HG03565 (cell line): ENCODE measurements at regions not wholly inside any gene's neighbourhood (a gene's known extent, or its start where the extent isn't known, plus 50 kb on each side); places are given as distances from the start of the nearest gene placed in this dataset.
"Not testable (repeated sequence)": the region's sequence is repeated elsewhere in the genome, so short reads cannot be mapped to it uniquely, and the experiment has no call there.

ENCODE experiments used
- ATAC-seq: cut with Tn5 transposase; IDR thresholded peaks from one replicate; pipeline ENCODE4 v1.9.1; 2021; ENCODE audit warnings: mild to moderate bottlenecking, moderate library complexity; ENCODE audit not compliant: unreplicated experiment

- ATAC-seq, result no peak
These were observed 367.4 kb downstream of the ZBBX start for GRCh38 chr3:167012691-167013090.

DNA sequence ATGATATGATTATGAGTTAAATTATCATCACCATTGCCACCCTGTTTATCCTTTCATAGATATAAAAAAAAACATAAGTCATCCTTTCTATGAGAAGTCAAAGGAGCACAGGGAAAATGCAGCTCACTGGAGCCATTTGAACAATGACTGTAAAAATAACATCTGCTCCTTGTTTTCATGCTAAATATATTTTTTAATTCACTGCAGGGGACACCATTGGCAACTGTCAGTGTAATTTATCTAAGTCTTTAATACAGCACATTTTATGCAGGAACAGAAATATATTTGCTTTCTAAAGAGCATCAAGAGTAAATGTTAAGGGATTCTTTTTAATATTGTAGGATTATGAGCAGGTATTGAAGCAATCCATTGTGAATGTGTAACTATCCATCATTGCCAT lies 371.3 kb downstream of the ZBBX start:
- ATAC-seq, result no peak

DNA sequence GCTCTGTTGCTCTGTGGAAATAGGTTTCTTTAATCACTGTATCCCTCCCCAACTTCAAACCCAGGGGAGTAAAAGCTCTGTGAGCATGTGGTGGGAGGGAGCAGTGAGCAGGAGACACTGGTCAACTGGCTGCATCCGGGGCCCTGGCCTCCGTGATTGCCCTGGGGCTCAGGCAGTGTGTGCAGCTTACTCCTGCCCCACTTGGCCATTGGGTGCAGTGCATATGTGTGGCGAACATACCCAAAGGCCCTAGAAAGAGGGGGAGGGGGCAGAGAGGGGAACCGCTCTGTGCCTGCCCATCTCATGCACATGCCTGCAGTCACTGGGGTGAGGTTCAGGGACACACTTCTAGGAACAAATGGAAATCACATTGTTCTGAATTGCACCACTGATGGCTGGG lies 378.7 kb downstream of the ZBBX start:
- no peak for ATAC-seq

DNA sequence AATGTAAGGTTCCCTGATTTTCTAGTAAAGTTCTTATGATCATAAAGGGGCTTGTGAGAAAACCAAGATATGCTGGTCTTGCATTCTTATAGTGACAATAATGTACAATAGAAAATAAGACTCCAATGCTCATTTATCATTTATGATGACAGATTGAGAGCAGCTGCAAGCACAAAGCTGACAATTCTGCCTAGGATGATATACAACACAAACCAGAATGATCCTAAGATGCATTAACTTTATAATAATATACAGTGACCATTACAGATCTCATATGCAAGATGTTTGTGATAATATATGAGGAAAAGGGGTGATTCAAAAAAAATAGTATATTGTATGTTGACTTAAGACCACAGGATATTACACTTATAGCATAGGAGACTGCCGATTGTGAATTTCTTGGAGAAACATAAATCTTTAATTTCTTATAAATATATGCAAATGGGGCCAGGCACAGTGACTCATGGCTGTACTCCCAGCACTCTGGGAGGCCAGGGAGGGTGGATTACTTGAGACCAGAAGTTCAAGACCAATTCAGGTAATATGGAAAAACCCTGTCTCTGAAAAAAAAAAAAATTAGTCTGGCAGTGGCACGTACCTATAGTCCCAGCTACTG lies 387.0 kb downstream of the ZBBX start:
- ATAC-seq, result no peak

- no peak for ATAC-seq
These were observed 394.1 kb downstream of the ZBBX start for GRCh38 chr3:166986000-166986399.

DNA sequence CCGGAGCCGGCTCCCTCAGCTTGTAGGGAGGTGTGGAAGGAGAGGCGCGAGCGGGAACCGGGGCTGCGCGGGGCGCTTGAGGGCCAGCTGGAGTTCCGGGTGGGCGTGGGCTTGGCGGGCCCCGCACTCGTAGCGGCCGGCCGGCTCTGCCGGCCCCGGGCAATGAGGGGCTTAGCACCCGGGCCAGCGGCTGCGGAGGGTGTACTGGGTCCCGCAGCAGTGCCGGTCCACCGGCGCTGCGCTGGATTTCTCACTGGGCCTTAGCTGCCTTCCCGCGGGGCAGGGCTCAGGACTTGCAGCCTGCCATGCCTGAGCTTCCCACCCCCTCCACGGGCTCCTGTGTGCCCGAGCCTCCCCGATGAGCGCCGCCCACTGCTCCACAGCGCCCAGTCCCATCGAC lies 404.3 kb downstream of the ZBBX start:
- not testable (repeated sequence) for ATAC-seq

DNA sequence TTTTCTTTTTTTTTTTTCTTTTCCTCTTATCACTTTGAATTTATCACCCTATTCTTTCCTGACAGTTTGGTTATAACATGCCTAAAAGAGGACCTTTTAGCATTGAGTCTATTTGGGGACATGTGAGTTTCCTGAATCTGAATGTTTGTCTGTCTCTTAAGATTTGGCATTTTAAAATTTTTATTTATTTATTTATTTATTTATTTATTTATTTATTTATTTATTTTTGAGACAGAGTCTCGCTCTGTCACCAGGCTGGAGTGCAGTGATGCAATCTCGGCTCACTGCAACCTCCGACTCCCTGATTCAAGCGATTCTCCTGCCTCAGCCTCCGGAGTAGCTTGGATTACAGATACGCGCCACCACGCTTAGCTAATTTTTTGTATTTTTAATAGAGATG lies 412.4 kb downstream of the ZBBX start:
- not testable (repeated sequence) for ATAC-seq

DNA sequence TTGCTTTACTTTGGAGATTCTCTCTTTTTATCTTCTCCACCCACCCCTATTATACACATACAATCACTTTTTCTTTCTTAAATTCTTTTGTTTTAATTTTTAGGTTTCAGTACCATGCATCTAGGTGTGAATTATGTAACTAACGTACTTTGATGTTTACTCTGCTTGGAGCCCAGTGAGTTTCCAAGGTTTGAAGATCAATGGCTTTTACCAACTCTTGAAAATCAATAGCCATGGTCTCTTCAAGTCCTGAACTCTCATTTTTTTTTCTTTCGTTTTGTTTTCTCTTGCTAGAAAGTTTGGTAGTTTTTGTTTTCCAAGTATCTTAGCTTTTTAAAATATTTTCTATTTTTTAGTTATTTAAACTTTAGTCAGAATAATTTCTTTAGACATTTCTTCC lies 417.2 kb downstream of the ZBBX start:
- ATAC-seq, result no peak

- no peak for ATAC-seq
These were observed 423.0 kb downstream of the ZBBX start for GRCh38 chr3:166957121-166957520.

GRCh38 chr3:166955201-166955939 lies 424.7 kb downstream of the ZBBX start:
- ATAC-seq, result no peak

- no peak for ATAC-seq
These were observed 445.2 kb downstream of the ZBBX start for GRCh38 chr3:166934879-166935278.

DNA sequence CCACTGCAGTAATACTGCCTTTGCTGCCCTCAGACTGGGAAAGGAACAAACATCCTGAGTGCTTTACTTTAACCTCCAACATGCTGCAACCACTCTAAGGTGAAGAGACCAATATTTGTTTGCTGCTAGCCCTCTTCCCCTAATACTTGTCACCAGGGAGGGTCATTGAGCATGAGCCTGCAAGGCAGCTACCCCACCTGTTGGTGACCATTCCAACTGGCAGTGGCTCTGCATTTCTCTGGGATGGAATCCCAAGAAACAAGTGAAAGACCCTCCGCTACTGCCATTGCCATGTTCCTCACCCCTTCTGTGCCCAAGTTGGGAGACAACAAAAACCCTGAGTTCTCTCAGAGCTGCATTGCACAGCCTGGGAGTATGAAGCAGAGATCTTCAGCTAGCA lies 462.7 kb downstream of the ZBBX start:
- ATAC-seq, result no peak

DNA sequence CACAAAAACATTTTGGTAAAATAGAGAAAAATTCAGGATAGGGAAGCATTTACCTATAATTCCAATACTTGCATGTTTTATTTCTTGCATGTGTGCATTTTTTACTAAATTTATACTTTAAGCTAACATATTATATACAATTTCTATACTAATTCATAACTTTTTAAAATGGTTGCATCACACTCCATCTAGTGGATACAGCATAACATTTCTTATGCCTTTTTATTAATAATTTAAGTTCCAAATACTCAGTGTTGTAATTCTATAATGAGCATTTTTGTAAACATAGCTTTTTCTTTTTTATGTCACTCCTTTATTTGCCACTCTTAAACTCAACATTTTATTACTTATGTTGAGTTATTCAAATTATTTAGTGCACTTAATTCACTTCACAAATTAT lies 477.7 kb downstream of the ZBBX start:
- no peak for ATAC-seq

DNA sequence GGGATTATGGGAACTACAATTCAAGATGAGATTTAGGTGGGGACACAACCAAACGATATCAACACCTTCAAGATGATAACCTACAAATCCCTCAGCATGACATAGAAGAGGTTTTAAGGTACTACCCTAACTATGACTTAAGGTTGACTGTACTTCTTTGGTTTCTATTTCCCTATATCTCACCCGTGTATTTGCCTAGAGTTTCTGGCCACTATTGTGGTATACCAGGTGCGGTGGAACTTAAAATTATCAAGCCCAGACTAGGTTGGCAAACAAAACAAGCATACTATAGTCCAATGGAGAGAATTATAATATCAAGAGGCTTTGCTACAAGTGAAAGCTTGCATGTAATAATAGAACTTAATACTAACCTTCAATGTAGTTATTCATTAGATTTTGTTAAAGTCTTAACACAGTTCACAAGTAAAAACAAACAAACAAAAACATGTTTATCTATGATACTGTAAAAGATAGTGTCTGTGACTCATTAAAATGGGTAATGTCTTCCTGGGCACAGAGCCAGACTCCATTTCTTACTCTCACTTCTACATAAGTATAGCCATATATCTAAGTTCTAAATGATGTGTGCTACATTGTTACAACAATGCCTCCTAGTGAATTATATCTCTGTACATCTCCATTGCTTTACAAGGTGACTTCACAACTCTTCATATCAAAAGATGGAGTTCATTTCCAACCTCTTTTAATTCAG lies 479.1 kb downstream of the ZBBX start:
- no peak for ATAC-seq

- no peak for ATAC-seq
These were observed 482.3 kb downstream of the ZBBX start for GRCh38 chr3:166897811-166898210.

DNA sequence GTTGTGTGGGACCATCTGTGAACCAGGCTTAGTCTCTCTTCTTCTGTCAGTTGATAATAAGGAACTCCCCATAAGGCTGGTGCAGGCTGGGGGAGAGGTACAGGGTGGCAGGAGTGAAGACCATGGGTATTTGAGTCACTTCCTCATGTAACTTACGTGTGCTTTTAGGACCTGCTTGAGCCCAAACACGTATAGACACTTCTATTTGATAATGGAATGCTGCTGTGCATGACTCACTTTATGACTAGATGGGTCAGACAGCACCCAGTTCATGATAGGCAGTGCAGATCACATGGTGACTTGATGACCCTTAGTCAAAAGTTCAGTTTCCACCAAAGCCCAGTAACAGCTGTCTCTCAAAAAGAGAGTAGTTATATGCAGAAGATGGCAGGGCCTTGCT lies 490.9 kb downstream of the ZBBX start:
- ATAC-seq, result no peak

GRCh38 chr3:166879661-166880060 lies 500.4 kb downstream of the ZBBX start:
- ATAC-seq, result no peak

- ATAC-seq, result no peak
These were observed 502.1 kb downstream of the ZBBX start for GRCh38 chr3:166877971-166878370.

DNA sequence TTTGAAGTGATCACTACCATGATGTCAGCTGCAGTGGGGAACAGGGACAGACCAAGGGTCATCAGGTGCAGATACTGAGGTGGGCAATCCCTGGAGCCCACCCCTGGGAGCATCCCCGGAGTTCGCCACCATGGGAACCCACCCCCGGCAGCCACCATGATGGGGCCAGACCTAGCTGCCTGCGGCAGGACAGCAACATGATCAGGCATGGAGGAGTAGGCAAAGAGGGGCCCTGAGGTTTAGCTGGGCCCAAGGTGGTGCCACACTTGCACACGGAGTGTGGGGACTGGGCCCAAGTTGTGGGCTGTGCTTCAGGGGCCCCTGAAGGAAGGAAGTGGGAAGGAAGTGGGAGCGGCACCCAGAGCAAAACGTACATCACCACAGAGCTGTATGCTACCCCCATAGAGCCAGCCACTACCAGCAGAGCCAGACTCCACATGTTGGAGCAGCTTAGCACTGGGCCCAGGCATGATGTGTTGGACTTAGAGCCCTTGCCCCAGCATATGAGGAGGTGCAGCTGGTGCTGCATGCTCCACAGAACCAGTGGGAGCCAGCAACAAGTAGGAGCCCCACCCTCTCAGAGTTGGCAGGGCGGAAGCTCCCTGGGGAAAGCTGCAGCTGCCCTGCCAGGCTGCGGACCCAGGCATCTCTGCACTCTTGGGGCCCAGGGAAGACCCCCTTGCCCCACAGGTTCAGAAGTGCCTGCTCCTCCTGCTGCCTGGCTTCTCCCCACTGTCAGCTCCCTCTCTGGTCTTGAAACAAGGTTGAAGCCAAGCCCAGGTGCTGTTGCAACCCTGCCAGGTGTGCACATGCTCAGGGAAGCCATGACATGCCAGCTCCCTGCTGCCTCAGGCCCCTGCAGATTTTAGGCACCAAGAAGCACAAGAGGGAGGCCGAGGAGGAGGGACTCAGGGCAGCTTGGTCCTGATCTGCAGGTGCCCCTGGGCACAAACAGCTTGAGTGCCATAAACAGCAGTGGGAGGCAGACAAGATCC lies 515.3 kb downstream of the ZBBX start:
- ATAC-seq, result no peak

- ATAC-seq, result no peak
These were observed 519.9 kb downstream of the ZBBX start for GRCh38 chr3:166860217-166860616.

- ATAC-seq, result no peak
These were observed 535.8 kb downstream of the ZBBX start for GRCh38 chr3:166844329-166844728.
